Neural cell (in vitro differentiated cells): ENCODE measurements at regions not wholly inside any gene's neighbourhood (a gene's known extent, or its start where the extent isn't known, plus 50 kb on each side); places are given as distances from the start of the nearest gene placed in this dataset.

ENCODE experiments used
- H2AFZ ChIP-seq: fragments of 200-600, 300-800 bp; sonication (generic), shearing (Covaris generic); 2 replicates; pipeline ENCODE4 v1.6.0; 2014; ENCODE audit warnings: low read depth, mild to moderate bottlenecking, antibody characterized with exemption, low read length, moderate library complexity
- H3F3A ChIP-seq: fragments of 200-600 bp; shearing (Covaris generic); 2 replicates; pipeline ENCODE4 v1.6.1; 2016; ENCODE audit warnings: mild to moderate bottlenecking, moderate library complexity, mixed read lengths, antibody characterized with exemption, low read length; ENCODE audit not compliant: insufficient read depth, poor library complexity, severe bottlenecking
- H3K27ac ChIP-seq: fragments of 200-600, 300-800 bp; sonication (generic), shearing (Covaris generic); 2 replicates; pipeline ENCODE4 v1.5.1; 2014; ENCODE audit warnings: mild to moderate bottlenecking, low read length, moderate library complexity
- H3K27me3 ChIP-seq: fragments of 300-800, 200-600 bp; sonication (generic), shearing (Covaris generic); 2 replicates; pipeline ENCODE4 v1.6.0; 2014; ENCODE audit warnings: mild to moderate bottlenecking, low read depth, low read length, moderate library complexity; ENCODE audit not compliant: insufficient read depth
- H3K36me3 ChIP-seq: fragments of 300-800, 200-600 bp; sonication (generic), shearing (Covaris generic); 2 replicates; pipeline ENCODE4 v1.5.1; 2014; ENCODE audit warnings: mild to moderate bottlenecking, antibody characterized with exemption, low read length, moderate library complexity; ENCODE audit not compliant: insufficient read depth
- H3K4me2 ChIP-seq: fragments of 300-800, 200-600 bp; sonication (generic), shearing (Covaris generic); 2 replicates; pipeline ENCODE4 v1.6.0; 2014; ENCODE audit warnings: mild to moderate bottlenecking, low read length
- H3K4me3 ChIP-seq: fragments of 300-800, 200-600 bp; sonication (generic), shearing (Covaris generic); 2 replicates; pipeline ENCODE4 v1.5.1; 2014; ENCODE audit warnings: mild to moderate bottlenecking, low read length, moderate library complexity
- H3K79me2 ChIP-seq: fragments of 200-600 bp; shearing (Covaris generic); replicated peaks from 2 replicates; pipeline ENCODE4 v1.6.0; 2014; ENCODE audit warnings: mild to moderate bottlenecking, low read length, moderate library complexity; ENCODE audit not compliant: insufficient read depth
- H3K9ac ChIP-seq: fragments of 300-800, 200-600 bp; sonication (generic), shearing (Covaris generic); 2 replicates; pipeline ENCODE4 v1.6.1; 2016; ENCODE audit warnings: mild to moderate bottlenecking, low read length, mixed read lengths
- H3K9me2 ChIP-seq: fragments of 200-600 bp; shearing (Covaris generic); 2 replicates; pipeline ENCODE4 v1.6.1; 2016; ENCODE audit warnings: mild to moderate bottlenecking, low read length, mixed read lengths; ENCODE audit not compliant: insufficient read depth
- H3K9me3 ChIP-seq: fragments of 200-600, 300-800 bp; sonication (generic), shearing (Covaris generic); 2 replicates; pipeline ENCODE4 v1.6.1; 2016; ENCODE audit warnings: mild to moderate bottlenecking, mixed run types, low read length, moderate library complexity, mixed read lengths
- H4K20me1 ChIP-seq: fragments of 200-600 bp; shearing (Covaris generic); 2 replicates; pipeline ENCODE4 v1.6.1; 2016; ENCODE audit warnings: mild to moderate bottlenecking, mixed run types; ENCODE audit not compliant: insufficient read depth
- CTCF ChIP-seq: fragments of 450-650 bp; IDR thresholded peaks from 2 replicates; pipeline ENCODE4 v1.5.1; 2014; ENCODE audit warnings: antibody characterized with exemption, mild to moderate bottlenecking, moderate library complexity; ENCODE audit not compliant: poor library complexity, severe bottlenecking
- EP300 ChIP-seq: fragments of 450-650 bp; conservative IDR thresholded peaks from 2 replicates; pipeline ENCODE4 v1.6.1; 2014; ENCODE audit warnings: antibody characterized with exemption, mild to moderate bottlenecking, moderate library complexity; ENCODE audit not compliant: poor library complexity, severe bottlenecking
- EZH2 ChIP-seq: fragments of 200-600, 300-800 bp; shearing (Covaris generic), sonication (generic); IDR thresholded peaks from 2 replicates; pipeline ENCODE4 v1.6.1; 2014; ENCODE audit warnings: antibody characterized with exemption, low read length, borderline replicate concordance, mild to moderate bottlenecking; ENCODE audit not compliant: insufficient read depth, poor library complexity, severe bottlenecking
- MXI1 ChIP-seq: fragments of 450-650 bp; conservative IDR thresholded peaks from 2 replicates; pipeline ENCODE4 v1.6.1; 2014; ENCODE audit warnings: antibody characterized with exemption, mild to moderate bottlenecking; ENCODE audit not compliant: poor library complexity, severe bottlenecking
- POLR2AphosphoS5 ChIP-seq: IDR thresholded peaks from 2 replicates; pipeline ENCODE4 v1.6.1; 2012
- RAD21 ChIP-seq: fragments of 450-650 bp; conservative IDR thresholded peaks from 2 replicates; pipeline ENCODE4 v1.6.1; 2014; ENCODE audit warnings: antibody characterized with exemption, mild to moderate bottlenecking, moderate library complexity
- REST ChIP-seq: IDR thresholded peaks from 2 replicates; pipeline ENCODE4 v1.6.1; 2012; ENCODE audit warnings: borderline replicate concordance
- SMC3 ChIP-seq: fragments of 450-650 bp; conservative IDR thresholded peaks from 2 replicates; pipeline ENCODE4 v1.6.1; 2014; ENCODE audit warnings: antibody characterized with exemption, mild to moderate bottlenecking, moderate library complexity; ENCODE audit not compliant: poor library complexity
- TAF1 ChIP-seq: IDR thresholded peaks from 2 replicates; pipeline ENCODE4 v1.6.1; 2012; ENCODE audit warnings: low read depth

GRCh38 chrX:117768861-117769604 lies 347.6 kb downstream of the KLHL13 start:
- H4K20me1 ChIP-seq: no peaks in the 10 kb centered on the region
- no peak overlapping the region for H3K9ac ChIP-seq
- no peak for TF ChIP-seq TAF1
- TF ChIP-seq EZH2: no peak
- no peak for TF ChIP-seq REST
- no peak for TF ChIP-seq POLR2AphosphoS5
- no peak for TF ChIP-seq SMC3
- no peak for TF ChIP-seq CTCF
- TF ChIP-seq MXI1: no peak
- no peak for TF ChIP-seq EP300
- TF ChIP-seq RAD21: no peak
- no peaks in the 10 kb centered on the region for H3K79me2 ChIP-seq
- no peak overlapping the region for H2AFZ ChIP-seq
- no peak overlapping the region for H3K4me3 ChIP-seq
- H3K9me2 ChIP-seq: no peaks in the 10 kb centered on the region
- no peaks in the 10 kb centered on the region for H3K27me3 ChIP-seq
- no peaks in the 10 kb centered on the region for H3F3A ChIP-seq
- no peak overlapping the region for H3K27ac ChIP-seq
- no peaks in the 10 kb centered on the region for H3K9me3 ChIP-seq
- H3K36me3 ChIP-seq: no peaks in the 10 kb centered on the region
- no peak overlapping the region for H3K4me2 ChIP-seq

GRCh38 chrX:117765211-117765610 lies 351.4 kb downstream of the KLHL13 start:
- no peak overlapping the region for H3K4me2 ChIP-seq
- H4K20me1 ChIP-seq: no peaks in the 10 kb centered on the region
- H3K27me3 ChIP-seq: no peaks in the 10 kb centered on the region
- no peaks in the 10 kb centered on the region for H3K36me3 ChIP-seq
- TF ChIP-seq REST: no peak
- H3K79me2 ChIP-seq: no peaks in the 10 kb centered on the region
- H3K4me3 ChIP-seq: no peak overlapping the region
- no peak overlapping the region for H2AFZ ChIP-seq
- no peaks in the 10 kb centered on the region for H3F3A ChIP-seq
- H3K9me2 ChIP-seq: no peaks in the 10 kb centered on the region
- H3K27ac ChIP-seq: no peak overlapping the region
- no peaks in the 10 kb centered on the region for H3K9me3 ChIP-seq
- no peak overlapping the region for H3K9ac ChIP-seq
